Esophagus squamous epithelium (tissue), 5 donors: ENCODE measurements at regions not wholly inside any gene's neighbourhood (a gene's known extent, or its start where the extent isn't known, plus 50 kb on each side); places are given as distances from the start of the nearest gene placed in this dataset.

ENCODE experiments used
- DNase-seq: peaks from one replicate; lab custom pipeline; 2025; lab: John Stamatoyannopoulos, UW
- H3K27ac ChIP-seq, 4 donors: fragments of 200-600 bp; sonication (generic); one replicate each; pipeline ENCODE4 v1.5.1; 2016 to 2019; ENCODE audit warnings: mild to moderate bottlenecking in 1 of 4
- H3K27me3 ChIP-seq, 4 donors: fragments of 200-600 bp; sonication (generic); 1 replicate in 3 of 4; 2 replicates in 1 of 4; pipeline versions ENCODE4 v1.5.1 to v1.6.0; 2017 to 2021; ENCODE audit warnings: antibody characterized with exemption in 1 of 4
- H3K36me3 ChIP-seq, 3 donors: fragments of 200-600 bp; sonication (generic); one replicate each; pipeline ENCODE4 v1.5.1; 2016 to 2019
- H3K4me1 ChIP-seq, 3 donors: fragments of 200-600 bp; sonication (generic); one replicate each; pipeline ENCODE4 v1.5.1; 2017 to 2019
- H3K4me3 ChIP-seq, 4 donors: fragments of 200-600 bp; sonication (generic); 1 replicate in 3 of 4; 2 replicates in 1 of 4; pipeline ENCODE4 v1.5.1; 2016 to 2019; ENCODE audit warnings: mild to moderate bottlenecking in 2 of 4, moderate library complexity in 1 of 4
- H3K9me3 ChIP-seq, 3 donors: fragments of 200-600 bp; sonication (generic); one replicate each; pipeline ENCODE4 v1.5.1; 2016 to 2019
- POLR2A ChIP-seq, 4 donors: fragments of 450-650 bp; IDR thresholded peaks; one replicate each; pipeline ENCODE4 v1.6.1; 2017; ENCODE audit warnings: antibody characterized with exemption in 4 of 4, mild to moderate bottlenecking in 4 of 4, moderate library complexity in 3 of 4
- WGBS, 2 donors: methylation state at CpG; one replicate each; pipeline ENCODE4 v1.1.5; 2018; 5-methylcytosine and 5-hydroxymethylcytosine counted together
- intact Hi-C: fragments of 100-400 bp; cut with DNase I; formaldehyde crosslinking; loops from one replicate; pipeline ENCODE4 v1.15.0; 2022
- TF ChIP-seq, protein P1 (sequence below), 6 experiments: fragments of 450-650 bp in 4 of 6; fragments of 200-600 bp in 2 of 6; sonication (generic) in 2 of 6; IDR thresholded peaks; one replicate each; pipeline ENCODE4 v1.5.1; 2016 to 2019; ENCODE audit warnings: antibody characterized with exemption in 6 of 6, mild to moderate bottlenecking in 4 of 6, moderate library complexity in 4 of 6
- donor health status: DM: yes; HTN: yes; CAD: no.

DNA sequence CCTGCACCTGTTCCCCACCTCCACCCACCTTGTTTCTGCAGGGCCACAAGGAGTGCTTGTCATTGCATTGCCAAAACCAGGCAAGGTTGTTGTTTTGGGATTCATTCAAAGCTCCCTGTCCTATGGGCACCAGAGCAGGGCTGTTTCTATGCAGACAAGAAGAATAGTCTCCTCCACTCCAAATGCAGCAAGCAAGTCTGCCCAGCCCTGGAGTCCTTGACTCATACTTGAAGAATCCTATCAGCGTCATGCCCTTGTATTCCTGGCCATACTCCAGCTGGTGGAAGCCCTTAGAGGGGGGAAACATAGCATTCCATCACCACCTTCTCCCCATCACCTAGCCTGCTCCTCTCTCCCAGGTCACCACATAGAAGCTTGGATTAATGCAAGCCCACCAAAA is 145.3 kb upstream of the ECI2 start:
- WGBS, 2 donors = 40% methylated on average over 1 of the region's 1 CpG; no CpG with 5 or more reads in 1 of the 2 donors
- no peak overlapping the region for H3K27ac ChIP-seq
- no peaks in the 10 kb centered on the region for H3K36me3 ChIP-seq
- no peak for DNase-seq
- H3K9me3 ChIP-seq = no peaks in the 10 kb centered on the region
- no peak for TF ChIP-seq POLR2A (IDR thresholded peaks at IDR 0.05)
- TF ChIP-seq, protein P1, sequence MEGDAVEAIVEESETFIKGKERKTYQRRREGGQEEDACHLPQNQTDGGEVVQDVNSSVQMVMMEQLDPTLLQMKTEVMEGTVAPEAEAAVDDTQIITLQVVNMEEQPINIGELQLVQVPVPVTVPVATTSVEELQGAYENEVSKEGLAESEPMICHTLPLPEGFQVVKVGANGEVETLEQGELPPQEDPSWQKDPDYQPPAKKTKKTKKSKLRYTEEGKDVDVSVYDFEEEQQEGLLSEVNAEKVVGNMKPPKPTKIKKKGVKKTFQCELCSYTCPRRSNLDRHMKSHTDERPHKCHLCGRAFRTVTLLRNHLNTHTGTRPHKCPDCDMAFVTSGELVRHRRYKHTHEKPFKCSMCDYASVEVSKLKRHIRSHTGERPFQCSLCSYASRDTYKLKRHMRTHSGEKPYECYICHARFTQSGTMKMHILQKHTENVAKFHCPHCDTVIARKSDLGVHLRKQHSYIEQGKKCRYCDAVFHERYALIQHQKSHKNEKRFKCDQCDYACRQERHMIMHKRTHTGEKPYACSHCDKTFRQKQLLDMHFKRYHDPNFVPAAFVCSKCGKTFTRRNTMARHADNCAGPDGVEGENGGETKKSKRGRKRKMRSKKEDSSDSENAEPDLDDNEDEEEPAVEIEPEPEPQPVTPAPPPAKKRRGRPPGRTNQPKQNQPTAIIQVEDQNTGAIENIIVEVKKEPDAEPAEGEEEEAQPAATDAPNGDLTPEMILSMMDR (IDR thresholded peaks at IDR 0.05) = no peak
- intact Hi-C loops = no loop called here
- H3K4me3 ChIP-seq = no peak overlapping the region
- H3K27me3 ChIP-seq = peaks cover 0 to 17% (median 0%) of the 10 kb centered on the region in 4 donors
- peaks cover 0 to 23% (median 3%) of the 10 kb centered on the region in 3 donors for H3K4me1 ChIP-seq

DNA sequence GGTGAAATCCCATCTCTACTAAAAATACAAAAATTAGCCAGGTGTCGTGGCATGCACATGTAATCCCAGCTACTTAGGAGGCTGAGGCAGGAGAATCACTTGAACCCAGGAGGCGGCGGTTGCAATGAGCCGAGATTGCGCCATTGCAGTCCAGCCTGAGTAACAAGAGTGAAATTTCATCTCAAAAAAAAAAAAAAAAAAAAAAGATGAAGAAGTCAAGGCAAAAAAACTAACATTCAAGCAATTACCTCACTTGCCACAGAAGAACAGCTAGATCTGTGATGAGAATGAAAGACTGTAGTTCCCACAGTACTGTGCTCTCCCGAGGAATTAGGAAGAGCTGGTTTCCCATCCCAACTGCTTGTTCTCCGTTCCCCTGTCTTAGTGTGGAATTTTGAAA is 144.7 kb upstream of the ECI2 start:
- Histone ChIP-seq H3K36me3 (no peaks in the 10 kb centered on the region), H3K4me1 (peaks cover 0 to 23% (median 3%) of the 10 kb centered on the region in 3 donors), H3K4me3 (no peak overlapping the region), H3K9me3 (no peaks in the 10 kb centered on the region), H3K27me3 (peaks cover 0 to 17% (median 0%) of the 10 kb centered on the region in 4 donors), H3K27ac (no peak overlapping the region)
- no peak for DNase-seq
- WGBS, 2 donors = 85 to 95% methylated on average over 7 of the region's 7 CpGs
- no peak for TF ChIP-seq POLR2A (IDR thresholded peaks at IDR 0.05)
- TF ChIP-seq, protein P1 (IDR thresholded peaks at IDR 0.05) = no peak
- intact Hi-C loops = no loop called here

DNA sequence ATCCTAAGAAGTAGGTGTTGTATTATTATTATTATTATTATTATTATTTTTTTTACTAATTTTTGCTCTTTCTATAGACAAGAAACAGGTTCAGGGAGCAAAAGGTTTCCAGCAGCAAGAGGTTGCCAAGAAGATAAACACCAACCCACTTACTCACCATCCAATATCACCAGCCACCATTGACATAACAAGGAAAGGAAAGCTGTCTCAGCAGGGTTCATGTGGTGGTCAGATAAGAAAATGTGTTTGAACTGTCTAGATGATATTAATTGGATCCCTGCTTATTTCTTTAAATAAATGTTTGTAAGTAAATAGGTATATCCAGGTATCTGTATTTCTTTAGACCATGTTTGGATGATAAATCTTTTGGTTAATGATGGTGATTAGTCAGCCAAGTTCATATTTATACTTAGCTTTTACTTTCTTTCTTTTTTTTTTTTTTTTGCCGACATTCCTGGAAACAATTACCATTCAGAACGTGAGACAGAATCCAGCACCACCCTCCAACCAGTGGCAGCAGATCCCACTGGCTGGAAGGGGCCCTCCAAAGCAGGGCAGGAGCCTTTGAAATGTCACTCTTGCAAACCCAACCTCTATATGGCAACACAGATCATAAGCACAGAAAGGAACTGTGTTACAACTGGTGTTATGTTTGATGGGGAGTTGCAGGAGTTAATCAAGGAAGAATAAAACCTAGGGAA is 139.2 kb upstream of the ECI2 start:
- H3K4me3 ChIP-seq = no peak overlapping the region

DNA sequence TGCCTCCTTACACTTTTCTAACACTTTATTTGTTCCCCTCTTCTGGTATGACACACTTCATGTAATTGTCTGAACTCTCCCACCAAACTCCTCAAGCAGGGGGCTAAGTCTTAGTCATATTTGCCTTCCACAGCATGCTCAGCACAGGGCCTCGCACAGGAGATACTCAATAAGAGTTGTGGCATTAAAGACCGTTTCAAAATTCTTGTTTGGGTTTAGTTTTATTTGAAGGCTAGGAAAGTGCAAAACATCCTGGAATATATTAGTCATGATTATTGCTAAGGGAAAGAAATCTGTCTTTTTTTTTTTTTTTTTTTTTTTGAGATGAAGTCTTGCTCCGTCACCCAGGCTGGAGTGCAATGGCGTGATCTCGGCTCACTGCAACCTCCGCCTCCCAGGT is 137.6 kb upstream of the ECI2 start:
- Histone ChIP-seq H3K27ac (no peak overlapping the region), H3K9me3 (no peaks in the 10 kb centered on the region), H3K27me3 (no peaks in the 10 kb centered on the region), H3K4me3 (no peak overlapping the region), H3K36me3 (no peaks in the 10 kb centered on the region), H3K4me1 (peaks cover 0 to 6% (median 0%) of the 10 kb centered on the region in 3 donors)
- no peak for TF ChIP-seq POLR2A (IDR thresholded peaks at IDR 0.05)
- 87 to 89% methylated on average over 6 of the region's 6 CpGs for WGBS, 2 donors
- DNase-seq = no peak
- intact Hi-C loops = no loop called here

More for the DNA sequence above, 139.2 kb upstream of the ECI2 start:
- DNase-seq = no peak
- intact Hi-C loops = no loop called here
- Histone ChIP-seq H3K27ac (no peak overlapping the region), H3K27me3 (no peaks in the 10 kb centered on the region), H3K9me3 (no peaks in the 10 kb centered on the region), H3K36me3 (no peaks in the 10 kb centered on the region), H3K4me1 (peaks cover 0 to 6% (median 0%) of the 10 kb centered on the region in 3 donors)
- 4 to 23% methylated on average over 2 of the region's 2 CpGs for WGBS, 2 donors
- no peak for TF ChIP-seq POLR2A (IDR thresholded peaks at IDR 0.05)
- TF ChIP-seq, protein P1 (IDR thresholded peaks at IDR 0.05) = no peak

DNA sequence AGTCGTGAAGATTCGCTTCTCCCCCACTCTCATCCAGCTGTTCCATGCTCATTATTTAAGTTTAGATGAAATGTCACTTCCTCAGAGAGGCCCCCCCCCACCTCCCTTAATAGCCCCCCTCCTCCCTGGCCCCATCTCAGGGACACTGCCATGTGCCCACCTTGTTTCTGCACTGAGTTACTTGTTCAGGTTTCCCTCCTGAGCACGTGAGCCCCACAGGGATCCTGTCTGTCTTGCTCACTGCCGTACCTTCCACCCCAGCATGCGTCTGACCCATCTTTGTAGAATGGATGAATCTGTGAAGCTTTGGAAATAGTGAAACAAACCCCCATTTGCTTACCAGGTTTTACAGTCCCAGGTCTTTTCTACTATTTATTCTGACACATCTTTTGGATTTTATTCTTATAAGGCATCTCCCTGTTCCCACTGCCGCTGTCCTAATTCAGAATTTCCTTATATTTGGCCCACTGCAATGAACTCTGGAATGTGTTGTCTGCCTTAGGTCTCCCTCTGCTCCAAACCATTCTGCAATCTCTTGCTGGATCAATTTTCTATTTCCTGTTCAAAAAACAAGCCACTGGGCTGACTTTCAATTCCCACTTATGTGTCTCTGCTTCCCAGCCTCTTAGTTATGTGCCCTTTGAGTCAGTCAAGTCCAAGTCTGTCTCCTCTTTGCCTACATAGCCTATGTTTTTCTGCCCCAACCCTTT is 136.5 kb upstream of the ECI2 start:
- TF ChIP-seq, protein P1 (IDR thresholded peaks at IDR 0.05) = no peak
- no peak for TF ChIP-seq POLR2A (IDR thresholded peaks at IDR 0.05)
- Histone ChIP-seq H3K27ac (no peak overlapping the region), H3K36me3 (no peaks in the 10 kb centered on the region), H3K4me1 (peaks cover 0 to 6% (median 0%) of the 10 kb centered on the region in 3 donors), H3K4me3 (no peak overlapping the region), H3K27me3 (no peaks in the 10 kb centered on the region), H3K9me3 (no peaks in the 10 kb centered on the region)
- DNase-seq = no peak
- intact Hi-C loops = no loop called here
- 86 to 87% methylated on average over 6 of the region's 6 CpGs for WGBS, 2 donors
